Gastroesophageal sphincter (tissue), 3 donors: ENCODE measurements at regions not wholly inside any gene's neighbourhood (a gene's known extent, or its start where the extent isn't known, plus 50 kb on each side); places are given as distances from the start of the nearest gene placed in this dataset.
"Not testable (repeated sequence)": the region's sequence is repeated elsewhere in the genome, so short reads cannot be mapped to it uniquely, and the experiment has no call there.

Source experiments
- POLR2A ChIP-seq, 2 donors: fragments of 450-650 bp; IDR thresholded peaks; one replicate each; pipeline ENCODE4 v1.6.1; 2017; ENCODE audit warnings: antibody characterized with exemption in 2 of 2, mild to moderate bottlenecking in 2 of 2, moderate library complexity in 1 of 2
- TF ChIP-seq, protein P1 (sequence below), 4 experiments: fragments of 200-600 bp in 2 of 4; fragments of 450-650 bp in 2 of 4; sonication (generic) in 1 of 4; IDR thresholded peaks; one replicate each; pipeline ENCODE4 v1.5.1; 2017 to 2019; ENCODE audit warnings: antibody characterized with exemption in 4 of 4, mild to moderate bottlenecking in 2 of 4, moderate library complexity in 2 of 4

GRCh38 chr18:9007700-9008099 is 94.8 kb upstream of the NDUFV2 start:
- TF ChIP-seq POLR2A (IDR thresholded peaks at IDR 0.05): not testable (repeated sequence)
- TF ChIP-seq, protein P1, sequence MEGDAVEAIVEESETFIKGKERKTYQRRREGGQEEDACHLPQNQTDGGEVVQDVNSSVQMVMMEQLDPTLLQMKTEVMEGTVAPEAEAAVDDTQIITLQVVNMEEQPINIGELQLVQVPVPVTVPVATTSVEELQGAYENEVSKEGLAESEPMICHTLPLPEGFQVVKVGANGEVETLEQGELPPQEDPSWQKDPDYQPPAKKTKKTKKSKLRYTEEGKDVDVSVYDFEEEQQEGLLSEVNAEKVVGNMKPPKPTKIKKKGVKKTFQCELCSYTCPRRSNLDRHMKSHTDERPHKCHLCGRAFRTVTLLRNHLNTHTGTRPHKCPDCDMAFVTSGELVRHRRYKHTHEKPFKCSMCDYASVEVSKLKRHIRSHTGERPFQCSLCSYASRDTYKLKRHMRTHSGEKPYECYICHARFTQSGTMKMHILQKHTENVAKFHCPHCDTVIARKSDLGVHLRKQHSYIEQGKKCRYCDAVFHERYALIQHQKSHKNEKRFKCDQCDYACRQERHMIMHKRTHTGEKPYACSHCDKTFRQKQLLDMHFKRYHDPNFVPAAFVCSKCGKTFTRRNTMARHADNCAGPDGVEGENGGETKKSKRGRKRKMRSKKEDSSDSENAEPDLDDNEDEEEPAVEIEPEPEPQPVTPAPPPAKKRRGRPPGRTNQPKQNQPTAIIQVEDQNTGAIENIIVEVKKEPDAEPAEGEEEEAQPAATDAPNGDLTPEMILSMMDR (IDR thresholded peaks at IDR 0.05): not testable (repeated sequence)
